SJSA1 (cell line): ENCODE measurements at regions not wholly inside any gene's neighbourhood (a gene's known extent, or its start where the extent isn't known, plus 50 kb on each side); places are given as distances from the start of the nearest gene placed in this dataset.
"Not testable (repeated sequence)": the region's sequence is repeated elsewhere in the genome, so short reads cannot be mapped to it uniquely, and the experiment has no call there.

Experiments used
- DNase-seq, 2 experiments: peaks; one replicate each; pipeline ENCODE4 v3.0.0-alpha.2; 2015 to 2020; ENCODE audit warnings: low spot score in 2 of 2, low read depth in 1 of 2
- H3K27ac ChIP-seq: fragments of 250-450 bp; sonication (Bioruptor Pico); 2 replicates; pipeline ENCODE4 v1.5.1; 2020; ENCODE audit warnings: mild to moderate bottlenecking, moderate library complexity
- H3K27me3 ChIP-seq: fragments of 250-450 bp; sonication (Bioruptor Pico); replicated peaks from 2 replicates; pipeline ENCODE4 v1.5.1; 2020; ENCODE audit warnings: mild to moderate bottlenecking, moderate library complexity
- H3K36me3 ChIP-seq: fragments of 250-450 bp; sonication (Bioruptor Pico); 2 replicates; pipeline ENCODE4 v1.5.1; 2020; ENCODE audit warnings: mild to moderate bottlenecking
- H3K4me1 ChIP-seq: fragments of 250-450 bp; sonication (Bioruptor Pico); replicated peaks from 2 replicates; pipeline ENCODE4 v1.6.1; 2021; ENCODE audit warnings: mild to moderate bottlenecking
- H3K4me3 ChIP-seq: fragments of 250-450 bp; sonication (Bioruptor Pico); 2 replicates; pipeline ENCODE4 v1.5.1; 2020; ENCODE audit warnings: mild to moderate bottlenecking
- H3K9me3 ChIP-seq: fragments of 250-450 bp; sonication (Bioruptor Pico); replicated peaks from 2 replicates; pipeline ENCODE4 v1.5.1; 2020; ENCODE audit warnings: mild to moderate bottlenecking

DNA sequence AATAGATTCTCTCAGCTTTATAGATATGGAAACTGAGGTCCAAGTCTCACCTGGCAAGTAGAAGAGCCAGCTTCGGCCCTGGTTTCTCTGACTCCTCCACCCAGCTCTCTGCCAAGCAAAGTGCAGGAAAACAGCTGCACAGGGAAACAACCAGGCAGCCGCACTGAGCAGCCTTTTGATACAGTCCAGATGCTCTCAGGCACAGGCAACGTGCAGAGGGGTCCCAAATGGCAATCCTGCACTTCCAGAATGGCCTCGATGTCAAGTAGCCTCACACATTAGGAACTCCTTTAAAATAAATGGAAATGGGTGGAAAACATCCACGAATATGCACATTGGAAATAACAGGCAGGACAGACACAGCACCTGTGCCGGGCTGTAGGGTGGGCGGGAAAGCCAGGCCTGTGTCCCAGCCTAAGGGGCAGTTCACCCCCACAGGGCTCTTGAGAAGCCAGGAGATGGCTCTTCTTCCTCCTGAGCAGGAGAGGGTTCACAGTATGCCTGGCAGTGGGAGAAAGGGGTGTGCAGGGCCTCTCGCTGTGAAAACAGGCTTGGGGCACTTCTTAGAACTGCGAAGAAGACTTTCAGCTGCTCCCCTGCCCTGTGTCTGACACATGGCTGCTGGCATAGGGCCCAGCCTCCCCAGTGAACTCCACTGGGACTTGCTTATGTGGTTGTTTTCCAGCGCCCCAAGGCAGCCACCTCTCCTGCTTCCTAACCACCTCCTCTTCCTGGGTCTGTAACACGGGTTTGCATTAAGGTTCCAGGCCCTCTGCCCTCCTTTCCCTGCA, 63.9 kb upstream of the TUBA3E start:
- DNase-seq = no peak
- Histone ChIP-seq H3K9me3 (no peaks in the 10 kb centered on the region), H3K27ac (no peak overlapping the region), H3K27me3 (peaks cover 51% of the 10 kb centered on the region), H3K36me3 (no peaks in the 10 kb centered on the region), H3K4me1 (no peaks in the 10 kb centered on the region), H3K4me3 (no peak overlapping the region)

DNA sequence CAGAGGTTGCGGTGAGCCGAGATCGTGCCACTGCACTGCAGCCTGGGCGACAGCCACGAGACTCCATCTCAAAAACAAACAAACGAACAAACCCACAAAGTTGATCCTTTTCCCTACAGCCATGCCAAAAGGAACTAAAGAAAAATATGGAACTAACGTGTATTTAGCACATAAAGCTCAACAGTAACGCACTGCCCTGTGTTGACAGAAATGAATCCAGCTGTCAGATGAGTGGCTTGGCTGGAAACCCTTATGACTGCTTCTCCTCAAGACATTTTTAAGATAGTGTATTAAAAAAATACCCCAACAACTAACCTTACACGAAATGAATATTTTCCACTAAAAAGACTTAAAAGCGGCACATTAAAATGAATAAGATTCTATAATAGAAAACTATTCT, 62.9 kb upstream of the TUBA3E start:
- Histone ChIP-seq H3K27ac (no peak overlapping the region), H3K36me3 (no peaks in the 10 kb centered on the region), H3K9me3 (no peaks in the 10 kb centered on the region), H3K4me3 (no peak overlapping the region), H3K4me1 (no peaks in the 10 kb centered on the region), H3K27me3 (peaks cover 59% of the 10 kb centered on the region)
- no peak for DNase-seq

DNA sequence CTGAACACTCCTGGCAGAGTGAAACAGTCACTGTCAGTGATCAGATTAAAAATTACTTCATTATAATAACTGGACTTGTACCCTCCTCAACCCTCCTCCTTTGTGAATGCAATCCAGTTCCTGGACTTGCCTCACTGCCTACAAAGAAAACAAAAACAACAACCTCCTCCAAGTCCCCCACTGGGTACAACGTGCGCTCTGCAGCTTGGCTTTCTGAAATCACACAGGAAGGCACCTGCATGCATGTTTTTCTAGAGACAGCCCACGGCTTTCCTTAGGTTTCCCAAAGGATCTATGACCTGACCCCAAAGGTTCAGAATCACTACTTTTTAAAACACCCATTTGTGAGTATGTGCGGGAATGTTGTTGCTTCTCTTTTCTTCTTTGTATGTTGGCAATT, 61.4 kb upstream of the TUBA3E start:
- Histone ChIP-seq H3K27ac (no peak overlapping the region), H3K4me3 (no peak overlapping the region), H3K27me3 (peaks cover 70% of the 10 kb centered on the region), H3K9me3 (no peaks in the 10 kb centered on the region), H3K36me3 (no peaks in the 10 kb centered on the region), H3K4me1 (no peaks in the 10 kb centered on the region)
- no peak for DNase-seq

DNA sequence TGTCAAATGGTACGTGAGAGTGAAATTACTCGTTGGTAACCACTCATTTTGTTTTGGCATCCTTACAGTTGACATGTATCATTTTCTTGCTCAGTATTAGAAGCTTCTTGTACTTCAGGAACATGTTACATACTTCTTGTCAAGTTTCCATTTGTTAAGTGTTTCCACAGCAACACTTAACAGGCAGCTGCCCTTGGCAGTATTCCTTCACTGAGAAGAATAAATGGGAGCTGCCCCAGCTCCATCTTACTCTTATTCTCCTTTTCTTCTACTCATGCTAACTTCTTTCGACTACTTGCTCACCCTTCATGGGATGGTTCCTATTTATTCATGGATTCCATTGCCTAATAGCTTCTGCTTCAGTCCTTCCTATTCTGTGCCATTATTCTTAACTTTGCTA, 60.1 kb upstream of the TUBA3E start:
- Histone ChIP-seq H3K36me3 (no peaks in the 10 kb centered on the region), H3K4me3 (no peak overlapping the region), H3K27me3 (peaks cover 70% of the 10 kb centered on the region), H3K4me1 (no peaks in the 10 kb centered on the region), H3K27ac (no peak overlapping the region), H3K9me3 (no peaks in the 10 kb centered on the region)
- no peak for DNase-seq

DNA sequence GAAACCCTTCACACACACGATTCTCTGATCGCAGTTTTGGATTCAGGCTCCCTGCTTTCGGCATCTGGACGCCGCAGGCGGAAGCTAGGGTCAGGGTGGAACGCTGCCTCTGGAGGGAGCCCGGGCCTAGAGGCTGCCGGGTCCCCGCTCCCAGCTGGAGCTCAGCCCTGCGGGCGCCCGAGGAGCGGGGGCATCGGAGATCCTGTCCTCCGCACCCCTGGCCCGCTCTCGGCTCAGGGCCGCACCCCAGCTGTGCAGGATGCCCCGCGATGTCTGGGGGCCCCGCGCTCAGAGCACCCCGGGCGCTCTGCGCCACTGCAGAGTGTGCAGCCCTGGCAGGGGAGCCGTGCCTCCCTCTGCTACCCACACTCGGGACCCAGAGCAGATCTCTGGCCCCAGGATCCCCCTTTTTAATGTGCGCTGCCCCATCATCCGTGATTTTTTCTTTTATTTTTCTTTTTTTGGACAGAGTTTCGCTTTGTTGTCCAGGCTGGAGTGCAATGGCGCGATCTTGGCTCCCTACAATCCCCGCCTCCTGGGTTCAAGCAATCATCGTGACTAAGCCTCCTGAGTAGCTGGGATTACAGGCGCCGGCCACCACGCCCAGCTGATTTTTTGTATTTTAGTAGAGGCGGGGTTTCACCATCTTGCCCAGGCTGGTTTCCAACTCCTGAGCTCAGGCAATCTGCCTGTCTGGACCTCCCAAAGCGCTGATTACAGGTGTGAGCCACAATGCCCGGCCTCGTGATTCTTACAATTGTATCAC, 54.8 kb upstream of the TUBA3E start:
- Histone ChIP-seq H3K9me3 (no peaks in the 10 kb centered on the region), H3K27ac (no peak overlapping the region), H3K4me1 (no peaks in the 10 kb centered on the region), H3K4me3 (no peak overlapping the region), H3K27me3 (peaks cover 27% of the 10 kb centered on the region), H3K36me3 (no peaks in the 10 kb centered on the region)
- no peak for DNase-seq

DNA sequence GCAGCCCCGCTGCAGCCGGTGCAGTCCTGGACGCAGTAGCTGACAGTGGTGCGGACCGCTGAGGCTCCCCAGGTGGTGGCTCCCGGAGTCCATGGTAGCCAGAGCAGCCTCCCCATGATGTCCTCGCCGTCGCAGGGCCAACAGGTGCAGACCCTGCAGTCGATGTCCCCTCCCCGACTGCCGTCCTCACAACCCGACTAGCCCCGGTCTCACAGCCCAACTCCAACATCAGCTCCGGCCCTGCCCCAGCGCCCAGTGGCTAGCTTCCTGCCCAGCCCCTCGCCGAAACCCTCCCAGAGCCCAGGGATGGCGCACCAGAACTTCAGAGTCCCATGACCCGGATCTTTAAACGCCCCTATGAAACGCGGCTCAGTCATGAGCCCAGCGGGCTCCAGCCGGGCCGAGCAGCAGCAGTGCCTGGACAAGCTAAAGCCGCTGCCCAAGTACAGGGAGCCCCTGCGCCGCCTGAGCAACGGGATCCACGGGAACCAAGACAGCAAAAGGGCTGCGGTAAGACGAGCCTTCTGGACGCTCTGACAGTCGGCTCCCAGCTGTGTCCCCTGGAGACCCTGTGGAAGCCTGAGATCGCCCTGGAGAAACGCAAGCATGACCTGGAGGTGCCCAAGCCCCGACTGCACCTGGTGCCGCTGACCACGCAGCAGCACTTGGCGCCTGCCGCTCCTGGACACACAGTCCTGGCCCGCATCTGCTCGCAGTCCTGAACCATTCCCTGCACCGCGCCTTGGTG, 53.8 kb upstream of the TUBA3E start:
- no peak for DNase-seq
- Histone ChIP-seq H3K9me3 (no peaks in the 10 kb centered on the region), H3K27ac (no peak overlapping the region), H3K27me3 (peaks cover 18% of the 10 kb centered on the region), H3K4me1 (no peaks in the 10 kb centered on the region), H3K36me3 (no peaks in the 10 kb centered on the region), H3K4me3 (no peak overlapping the region)

DNA sequence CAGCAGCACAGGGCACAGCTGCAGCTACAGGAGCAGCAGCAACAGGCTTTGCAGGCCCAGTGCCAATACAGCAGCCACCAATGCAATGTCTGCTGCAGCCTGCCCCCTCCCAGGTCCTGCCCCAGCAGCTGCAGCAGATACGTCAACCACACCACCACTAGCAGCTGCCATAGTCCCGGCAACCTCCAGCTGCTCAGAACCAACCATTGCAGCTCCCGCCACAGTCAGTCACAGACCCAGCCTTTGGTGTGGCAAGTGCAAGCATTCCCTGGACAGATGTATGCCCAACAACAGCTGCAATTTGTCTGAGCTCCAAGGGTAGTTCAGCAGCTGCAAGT, 53.3 kb upstream of the TUBA3E start:
- no peaks in the 10 kb centered on the region for H3K4me1 ChIP-seq
- no peak overlapping the region for H3K4me3 ChIP-seq
- peaks cover 14% of the 10 kb centered on the region for H3K27me3 ChIP-seq
- no peaks in the 10 kb centered on the region for H3K9me3 ChIP-seq
- DNase-seq = no peak
- H3K36me3 ChIP-seq = no peaks in the 10 kb centered on the region
- H3K27ac ChIP-seq = no peak overlapping the region

DNA sequence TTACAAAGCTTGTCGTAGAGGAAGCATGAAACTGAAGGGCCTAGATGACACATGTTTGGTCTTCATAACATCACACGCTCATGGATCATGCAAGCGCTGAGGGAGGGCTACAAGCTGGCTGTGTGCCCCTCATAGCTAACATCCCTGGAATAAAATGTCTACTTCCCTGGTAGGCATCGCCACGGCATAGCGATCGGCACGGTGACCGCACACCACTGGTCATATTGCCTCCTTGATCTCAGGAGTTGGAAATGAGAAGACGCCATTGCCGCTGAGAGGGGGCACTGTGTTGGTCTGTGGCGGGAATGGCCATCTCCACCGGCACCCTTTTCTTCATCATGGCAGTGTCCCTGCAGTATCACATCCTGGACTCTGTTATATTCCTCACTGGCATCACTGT, 50.1 kb upstream of the TUBA3E start:
- H3K4me1 ChIP-seq = not testable (repeated sequence)

More for the DNA sequence above, 50.1 kb upstream of the TUBA3E start:
- not testable (repeated sequence) for H3K36me3 ChIP-seq, H3K27me3 ChIP-seq, H3K27ac ChIP-seq, H3K4me3 ChIP-seq, H3K9me3 ChIP-seq, DNase-seq
